HCT116 (cell line): ENCODE measurements at regions not wholly inside any gene's neighbourhood (a gene's known extent, or its start where the extent isn't known, plus 50 kb on each side); places are given as distances from the start of the nearest gene placed in this dataset.

Experiments used
- CEBPB ChIP-seq: IDR thresholded peaks from 2 replicates; pipeline ENCODE4 v1.6.1; 2012; ENCODE audit warnings: low read depth
- EZH2 ChIP-seq: fragments of 200-600 bp; sonication (generic); IDR thresholded peaks from 2 replicates; pipeline ENCODE4 v1.6.1; 2017; ENCODE audit warnings: antibody characterized with exemption, mixed run types
- POLR2A ChIP-seq: IDR thresholded peaks from 2 replicates; pipeline ENCODE4 v1.7.0; 2011; ENCODE audit warnings: borderline replicate concordance; ENCODE audit not compliant: insufficient read depth, insufficient read length; ENCODE audit errors: extremely low read depth
- POLR2AphosphoS5 ChIP-seq: IDR thresholded peaks from 2 replicates; pipeline ENCODE4 v1.6.1; 2011; ENCODE audit warnings: mild to moderate bottlenecking, low read depth, low read length, moderate library complexity
- SIN3A ChIP-seq: IDR thresholded peaks from 2 replicates; pipeline ENCODE4 v1.6.1; 2012; ENCODE audit warnings: low read depth
- SRF ChIP-seq: IDR thresholded peaks from 2 replicates; pipeline ENCODE4 v1.6.1; 2012; ENCODE audit warnings: low read depth
- ZFX ChIP-seq: fragments of 450-650 bp; IDR thresholded peaks from 2 replicates; pipeline ENCODE4 v1.6.1; 2017
- TF ChIP-seq, protein P1 (sequence below): IDR thresholded peaks from 2 replicates; pipeline ENCODE4 v1.6.1; 2012
- TF ChIP-seq, protein P2 (sequence below): IDR thresholded peaks from 2 replicates; pipeline ENCODE4 v1.6.1; 2012; ENCODE audit warnings: low read depth
- TF ChIP-seq, protein P3 (sequence below), 3 experiments: fragments of 200-600 bp in 1 of 3; sonication (generic) in 1 of 3; IDR thresholded peaks in 2 of 3; conservative IDR thresholded peaks in 1 of 3; 2 replicates each; pipeline ENCODE4 v1.5.1; 2012 to 2017; ENCODE audit warnings: low read depth in 2 of 3, low read length in 2 of 3, antibody characterized with exemption in 1 of 3, borderline replicate concordance in 1 of 3, control low read depth in 1 of 3, mild to moderate bottlenecking in 1 of 3, mixed read lengths in 1 of 3, mixed run types in 1 of 3, moderate library complexity in 1 of 3; ENCODE audit not compliant: insufficient read depth in 1 of 3

DNA sequence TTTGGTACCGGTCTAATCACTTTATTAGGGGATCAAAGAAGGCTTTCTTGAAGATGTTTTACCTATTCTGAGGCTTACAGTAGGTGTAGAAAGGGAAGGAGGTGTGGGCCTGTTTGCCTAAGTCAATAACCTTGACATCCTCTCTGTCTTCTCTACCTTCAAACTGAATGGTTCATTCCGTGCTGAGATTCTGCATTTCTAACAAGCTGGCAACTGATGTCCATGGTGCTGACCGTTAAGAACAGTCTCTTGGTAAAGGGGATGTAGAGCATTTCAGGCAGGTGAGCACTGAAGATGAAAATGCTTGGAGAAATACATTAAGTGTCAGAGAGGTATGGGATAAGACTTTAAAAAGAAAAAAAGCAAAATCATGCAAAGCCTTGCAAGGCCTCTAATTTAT, 51.5 kb upstream of the DGKB start:
- TF ChIP-seq, protein P1, sequence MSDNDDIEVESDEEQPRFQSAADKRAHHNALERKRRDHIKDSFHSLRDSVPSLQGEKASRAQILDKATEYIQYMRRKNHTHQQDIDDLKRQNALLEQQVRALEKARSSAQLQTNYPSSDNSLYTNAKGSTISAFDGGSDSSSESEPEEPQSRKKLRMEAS, result no peak
- no peak for TF ChIP-seq SIN3A
- TF ChIP-seq, protein P2, sequence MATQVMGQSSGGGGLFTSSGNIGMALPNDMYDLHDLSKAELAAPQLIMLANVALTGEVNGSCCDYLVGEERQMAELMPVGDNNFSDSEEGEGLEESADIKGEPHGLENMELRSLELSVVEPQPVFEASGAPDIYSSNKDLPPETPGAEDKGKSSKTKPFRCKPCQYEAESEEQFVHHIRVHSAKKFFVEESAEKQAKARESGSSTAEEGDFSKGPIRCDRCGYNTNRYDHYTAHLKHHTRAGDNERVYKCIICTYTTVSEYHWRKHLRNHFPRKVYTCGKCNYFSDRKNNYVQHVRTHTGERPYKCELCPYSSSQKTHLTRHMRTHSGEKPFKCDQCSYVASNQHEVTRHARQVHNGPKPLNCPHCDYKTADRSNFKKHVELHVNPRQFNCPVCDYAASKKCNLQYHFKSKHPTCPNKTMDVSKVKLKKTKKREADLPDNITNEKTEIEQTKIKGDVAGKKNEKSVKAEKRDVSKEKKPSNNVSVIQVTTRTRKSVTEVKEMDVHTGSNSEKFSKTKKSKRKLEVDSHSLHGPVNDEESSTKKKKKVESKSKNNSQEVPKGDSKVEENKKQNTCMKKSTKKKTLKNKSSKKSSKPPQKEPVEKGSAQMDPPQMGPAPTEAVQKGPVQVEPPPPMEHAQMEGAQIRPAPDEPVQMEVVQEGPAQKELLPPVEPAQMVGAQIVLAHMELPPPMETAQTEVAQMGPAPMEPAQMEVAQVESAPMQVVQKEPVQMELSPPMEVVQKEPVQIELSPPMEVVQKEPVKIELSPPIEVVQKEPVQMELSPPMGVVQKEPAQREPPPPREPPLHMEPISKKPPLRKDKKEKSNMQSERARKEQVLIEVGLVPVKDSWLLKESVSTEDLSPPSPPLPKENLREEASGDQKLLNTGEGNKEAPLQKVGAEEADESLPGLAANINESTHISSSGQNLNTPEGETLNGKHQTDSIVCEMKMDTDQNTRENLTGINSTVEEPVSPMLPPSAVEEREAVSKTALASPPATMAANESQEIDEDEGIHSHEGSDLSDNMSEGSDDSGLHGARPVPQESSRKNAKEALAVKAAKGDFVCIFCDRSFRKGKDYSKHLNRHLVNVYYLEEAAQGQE, result peak; percentile 25
- no peak for TF ChIP-seq ZFX
- TF ChIP-seq, protein P3, sequence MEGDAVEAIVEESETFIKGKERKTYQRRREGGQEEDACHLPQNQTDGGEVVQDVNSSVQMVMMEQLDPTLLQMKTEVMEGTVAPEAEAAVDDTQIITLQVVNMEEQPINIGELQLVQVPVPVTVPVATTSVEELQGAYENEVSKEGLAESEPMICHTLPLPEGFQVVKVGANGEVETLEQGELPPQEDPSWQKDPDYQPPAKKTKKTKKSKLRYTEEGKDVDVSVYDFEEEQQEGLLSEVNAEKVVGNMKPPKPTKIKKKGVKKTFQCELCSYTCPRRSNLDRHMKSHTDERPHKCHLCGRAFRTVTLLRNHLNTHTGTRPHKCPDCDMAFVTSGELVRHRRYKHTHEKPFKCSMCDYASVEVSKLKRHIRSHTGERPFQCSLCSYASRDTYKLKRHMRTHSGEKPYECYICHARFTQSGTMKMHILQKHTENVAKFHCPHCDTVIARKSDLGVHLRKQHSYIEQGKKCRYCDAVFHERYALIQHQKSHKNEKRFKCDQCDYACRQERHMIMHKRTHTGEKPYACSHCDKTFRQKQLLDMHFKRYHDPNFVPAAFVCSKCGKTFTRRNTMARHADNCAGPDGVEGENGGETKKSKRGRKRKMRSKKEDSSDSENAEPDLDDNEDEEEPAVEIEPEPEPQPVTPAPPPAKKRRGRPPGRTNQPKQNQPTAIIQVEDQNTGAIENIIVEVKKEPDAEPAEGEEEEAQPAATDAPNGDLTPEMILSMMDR (IDR thresholded peaks at IDR 0.05 in 2 of 3, conservative IDR thresholded peaks at IDR 0.05 in 1 of 3; ENCODE audit: borderline replicate concordance in 1 of 3, insufficient read depth in 1 of 3, low read depth in 2 of 3, low read length in 2 of 3), result no peak
- no peak for TF ChIP-seq SRF
- no peak for TF ChIP-seq POLR2A
- no peak for TF ChIP-seq EZH2
- no peak for TF ChIP-seq POLR2AphosphoS5
- no peak for TF ChIP-seq CEBPB
